ENCODE measurements at regions not wholly inside any gene's neighbourhood (a gene's known extent, or its start where the extent isn't known, plus 50 kb on each side); places are given as distances from the start of the nearest gene placed in this dataset.

DNA sequence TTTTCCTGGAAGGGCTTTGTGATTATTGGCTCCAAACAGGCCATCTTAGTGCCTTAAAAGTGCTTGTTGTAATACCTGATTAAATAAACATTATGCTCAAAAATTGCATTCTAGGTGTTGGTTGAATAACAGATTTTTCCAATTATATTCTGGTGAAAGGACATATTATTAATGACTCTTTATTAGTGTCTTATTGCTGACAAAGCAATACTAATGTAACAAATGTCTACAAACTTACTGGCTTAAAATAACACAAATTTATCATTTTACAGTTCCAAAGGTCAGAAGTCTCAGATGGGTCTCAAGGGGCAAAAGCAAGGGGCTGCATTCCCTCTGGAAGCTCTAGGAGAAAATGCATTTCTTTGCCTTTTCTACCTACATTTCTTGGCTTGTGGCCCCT is 86.9 kb upstream of the CPM start:
- in situ Hi-C loops (cut with HindIII; ENCODE audit: low pct_unique_long_range_greater_than_20kb, low sequenced_read_pairs), result no loop called here
- Histone ChIP-seq H3K36me3 (ENCODE audit: control insufficient read depth, insufficient read depth, low read length) (no peaks in the 10 kb centered on the region), H3K27me3 (ENCODE audit: control insufficient read depth, insufficient read depth, low read length) (no peaks in the 10 kb centered on the region), H3K4me3 (ENCODE audit: low read depth in 2 of 2, low read length in 2 of 2) (no peak overlapping the region), H3K4me1 (ENCODE audit: control insufficient read depth, insufficient read depth, low read length) (no peaks in the 10 kb centered on the region), H3K9me3 (ENCODE audit: control insufficient read depth, insufficient read depth, low read depth, low read length) (peaks cover 3% of the 10 kb centered on the region; the same call in 1 of the 2 replicates), H3K27ac (ENCODE audit: low read length) (no peak overlapping the region)
- POLR2A ChIA-PET, result no interaction called here
- BruUV-seq (replicated peaks), result no TSS peak
- no peak for TF ChIP-seq SIN3A (IDR thresholded peaks at IDR 0.05; ENCODE audit: borderline replicate concordance, insufficient read depth, low read depth, low read length)
- TF ChIP-seq TCF7L2 (IDR thresholded peaks at IDR 0.05; ENCODE audit: low read depth, low read length), result no peak
- TF ChIP-seq, protein P1, sequence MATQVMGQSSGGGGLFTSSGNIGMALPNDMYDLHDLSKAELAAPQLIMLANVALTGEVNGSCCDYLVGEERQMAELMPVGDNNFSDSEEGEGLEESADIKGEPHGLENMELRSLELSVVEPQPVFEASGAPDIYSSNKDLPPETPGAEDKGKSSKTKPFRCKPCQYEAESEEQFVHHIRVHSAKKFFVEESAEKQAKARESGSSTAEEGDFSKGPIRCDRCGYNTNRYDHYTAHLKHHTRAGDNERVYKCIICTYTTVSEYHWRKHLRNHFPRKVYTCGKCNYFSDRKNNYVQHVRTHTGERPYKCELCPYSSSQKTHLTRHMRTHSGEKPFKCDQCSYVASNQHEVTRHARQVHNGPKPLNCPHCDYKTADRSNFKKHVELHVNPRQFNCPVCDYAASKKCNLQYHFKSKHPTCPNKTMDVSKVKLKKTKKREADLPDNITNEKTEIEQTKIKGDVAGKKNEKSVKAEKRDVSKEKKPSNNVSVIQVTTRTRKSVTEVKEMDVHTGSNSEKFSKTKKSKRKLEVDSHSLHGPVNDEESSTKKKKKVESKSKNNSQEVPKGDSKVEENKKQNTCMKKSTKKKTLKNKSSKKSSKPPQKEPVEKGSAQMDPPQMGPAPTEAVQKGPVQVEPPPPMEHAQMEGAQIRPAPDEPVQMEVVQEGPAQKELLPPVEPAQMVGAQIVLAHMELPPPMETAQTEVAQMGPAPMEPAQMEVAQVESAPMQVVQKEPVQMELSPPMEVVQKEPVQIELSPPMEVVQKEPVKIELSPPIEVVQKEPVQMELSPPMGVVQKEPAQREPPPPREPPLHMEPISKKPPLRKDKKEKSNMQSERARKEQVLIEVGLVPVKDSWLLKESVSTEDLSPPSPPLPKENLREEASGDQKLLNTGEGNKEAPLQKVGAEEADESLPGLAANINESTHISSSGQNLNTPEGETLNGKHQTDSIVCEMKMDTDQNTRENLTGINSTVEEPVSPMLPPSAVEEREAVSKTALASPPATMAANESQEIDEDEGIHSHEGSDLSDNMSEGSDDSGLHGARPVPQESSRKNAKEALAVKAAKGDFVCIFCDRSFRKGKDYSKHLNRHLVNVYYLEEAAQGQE (IDR thresholded peaks at IDR 0.05; ENCODE audit: insufficient read depth in 1 of 2, low read depth in 2 of 2, low read length in 1 of 2), result no peak
- TF ChIP-seq, protein P2, sequence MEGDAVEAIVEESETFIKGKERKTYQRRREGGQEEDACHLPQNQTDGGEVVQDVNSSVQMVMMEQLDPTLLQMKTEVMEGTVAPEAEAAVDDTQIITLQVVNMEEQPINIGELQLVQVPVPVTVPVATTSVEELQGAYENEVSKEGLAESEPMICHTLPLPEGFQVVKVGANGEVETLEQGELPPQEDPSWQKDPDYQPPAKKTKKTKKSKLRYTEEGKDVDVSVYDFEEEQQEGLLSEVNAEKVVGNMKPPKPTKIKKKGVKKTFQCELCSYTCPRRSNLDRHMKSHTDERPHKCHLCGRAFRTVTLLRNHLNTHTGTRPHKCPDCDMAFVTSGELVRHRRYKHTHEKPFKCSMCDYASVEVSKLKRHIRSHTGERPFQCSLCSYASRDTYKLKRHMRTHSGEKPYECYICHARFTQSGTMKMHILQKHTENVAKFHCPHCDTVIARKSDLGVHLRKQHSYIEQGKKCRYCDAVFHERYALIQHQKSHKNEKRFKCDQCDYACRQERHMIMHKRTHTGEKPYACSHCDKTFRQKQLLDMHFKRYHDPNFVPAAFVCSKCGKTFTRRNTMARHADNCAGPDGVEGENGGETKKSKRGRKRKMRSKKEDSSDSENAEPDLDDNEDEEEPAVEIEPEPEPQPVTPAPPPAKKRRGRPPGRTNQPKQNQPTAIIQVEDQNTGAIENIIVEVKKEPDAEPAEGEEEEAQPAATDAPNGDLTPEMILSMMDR (IDR thresholded peaks at IDR 0.05), result no peak
- TF ChIP-seq POLR2AphosphoS5 (IDR thresholded peaks at IDR 0.05; ENCODE audit: low read depth, low read length), result no peak
- ATAC-seq (no peak), DNase-seq (ENCODE audit: low read depth, low spot score) (no peak)
- CTCF ChIA-PET, result no interaction called here
- intact Hi-C loops (cut with micrococcal nuclease; ENCODE audit: unreplicated experiment), result no loop called here

DNA sequence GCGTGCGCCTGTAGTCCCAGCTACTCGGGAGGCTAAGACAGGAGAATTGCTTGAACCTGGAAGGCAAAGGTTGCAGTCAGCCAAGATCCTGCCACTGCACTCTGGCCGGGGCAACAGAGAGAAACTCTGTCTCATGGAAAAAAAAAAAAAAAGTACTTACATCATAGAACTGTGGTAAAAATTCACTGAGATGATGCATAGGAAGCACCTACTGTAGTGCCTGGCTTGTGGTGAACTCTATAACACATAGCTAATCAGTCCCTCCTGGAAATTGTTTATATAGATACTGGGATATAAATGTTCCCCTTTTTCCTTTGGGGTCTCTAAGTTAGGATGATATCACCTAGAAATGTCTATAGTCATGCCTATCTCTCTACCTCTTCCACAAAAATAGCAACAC is 89.7 kb upstream of the CPM start:
- POLR2A ChIA-PET, result no interaction called here
- no peaks in the 10 kb centered on the region for H3K36me3 ChIP-seq (ENCODE audit: control insufficient read depth, insufficient read depth, low read length)
- H3K27me3 ChIP-seq (ENCODE audit: control insufficient read depth, insufficient read depth, low read length), result no peaks in the 10 kb centered on the region
- intact Hi-C loops (cut with micrococcal nuclease; ENCODE audit: unreplicated experiment), result no loop called here
- DNase-seq (ENCODE audit: low read depth, low spot score) (no peak), ATAC-seq (no peak)
- no peak overlapping the region for H3K4me3 ChIP-seq (ENCODE audit: low read depth in 2 of 2, low read length in 2 of 2)
- H3K4me1 ChIP-seq (ENCODE audit: control insufficient read depth, insufficient read depth, low read length), result no peaks in the 10 kb centered on the region
- in situ Hi-C loops (cut with HindIII; ENCODE audit: low pct_unique_long_range_greater_than_20kb, low sequenced_read_pairs), result no loop called here
- no peak overlapping the region for H3K27ac ChIP-seq (ENCODE audit: low read length)
- CTCF ChIA-PET, result no interaction called here
- peaks cover 3% of the 10 kb centered on the region; the same call in 1 of the 2 replicates for H3K9me3 ChIP-seq (ENCODE audit: control insufficient read depth, insufficient read depth, low read depth, low read length)
- no TSS peak for BruUV-seq (replicated peaks)
- no peak for TF ChIP-seq SIN3A (IDR thresholded peaks at IDR 0.05; ENCODE audit: borderline replicate concordance, insufficient read depth, low read depth, low read length)

DNA sequence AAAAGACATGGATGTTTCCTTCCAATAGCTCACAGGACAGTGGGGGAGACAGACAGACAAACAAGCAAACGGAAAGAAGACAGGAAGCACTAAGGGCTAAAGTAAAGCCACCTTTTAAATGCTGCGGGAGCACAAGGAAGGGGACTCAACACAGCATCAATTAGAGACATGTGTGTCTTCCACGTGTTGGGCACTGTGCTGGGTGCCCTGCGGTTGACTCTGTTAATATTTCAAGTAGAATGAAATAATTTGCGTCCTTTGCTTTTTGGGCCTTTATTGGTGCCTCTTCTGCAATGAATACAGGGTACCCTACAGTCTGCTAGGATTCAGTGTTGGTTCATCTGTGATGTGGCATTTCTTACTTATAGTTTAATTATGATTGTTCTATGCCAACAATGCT is 90.9 kb upstream of the CPM start:
- Histone ChIP-seq H3K9me3 (ENCODE audit: control insufficient read depth, insufficient read depth, low read depth, low read length) (peaks cover 3% of the 10 kb centered on the region; the same call in 1 of the 2 replicates), H3K27ac (ENCODE audit: low read length) (no peak overlapping the region), H3K27me3 (ENCODE audit: control insufficient read depth, insufficient read depth, low read length) (no peaks in the 10 kb centered on the region), H3K4me1 (ENCODE audit: control insufficient read depth, insufficient read depth, low read length) (no peaks in the 10 kb centered on the region), H3K36me3 (ENCODE audit: control insufficient read depth, insufficient read depth, low read length) (no peaks in the 10 kb centered on the region), H3K4me3 (ENCODE audit: low read depth in 2 of 2, low read length in 2 of 2) (no peak overlapping the region)
- in situ Hi-C loops (cut with HindIII; ENCODE audit: low pct_unique_long_range_greater_than_20kb, low sequenced_read_pairs) (no loop called here), intact Hi-C loops (cut with micrococcal nuclease; ENCODE audit: unreplicated experiment) (no loop called here)
- ChIA-PET CTCF (interaction anchor here (0.6 kb wide), 1 partner anchor 161 kb away, joined by 3 read pairs; no protein-coding TSS in a partner anchor), POLR2A (no interaction called here)
- DNase-seq (ENCODE audit: low read depth, low spot score) (no peak), ATAC-seq (no peak)
- no TSS peak for BruUV-seq (replicated peaks)
- TF ChIP-seq SIN3A (IDR thresholded peaks at IDR 0.05; ENCODE audit: borderline replicate concordance, insufficient read depth, low read depth, low read length), result no peak
- no peak for TF ChIP-seq POLR2AphosphoS5 (IDR thresholded peaks at IDR 0.05; ENCODE audit: low read depth, low read length)
- no peak for TF ChIP-seq TCF7L2 (IDR thresholded peaks at IDR 0.05; ENCODE audit: low read depth, low read length)
- TF ChIP-seq, protein P2 (IDR thresholded peaks at IDR 0.05), result no peak
- TF ChIP-seq, protein P1 (IDR thresholded peaks at IDR 0.05; ENCODE audit: insufficient read depth in 1 of 2, low read depth in 2 of 2, low read length in 1 of 2), result no peak

Data from Panc1 (cell line).